H1 (cell line): ENCODE measurements at regions not wholly inside any gene's neighbourhood (a gene's known extent, or its start where the extent isn't known, plus 50 kb on each side); places are given as distances from the start of the nearest gene placed in this dataset.

Experiments used
- CTCF ChIA-PET: fragments of 300-600 bp; sonication (Branson Sonifier 250); formaldehyde crosslinking; loops from one replicate; lab custom pipeline; 2021; ENCODE audit not compliant: partially characterized antibody; lab: Charles Lee
- POLR2A ChIA-PET: fragments of 300-600 bp; sonication (Branson Sonifier 250); formaldehyde crosslinking; loops from one replicate; lab custom pipeline; 2021; ENCODE audit warnings: inconsistent platforms; ENCODE audit not compliant: partially characterized antibody; lab: Charles Lee
- DNase-seq, 2 experiments: peaks; one replicate each; pipeline versions ENCODE4 v3.0.0 to v3.0.0-alpha.2; 2010 to 2022; ENCODE audit warnings: low spot score in 2 of 2, low read depth in 1 of 2, mixed read lengths in 1 of 2
- FAIRE-seq: peaks from 2 replicates; lab custom pipeline; 2011; peaks lifted over from hg19 to GRCh38; lab: Jason Lieb, UNC
- H2AFZ ChIP-seq: 2 replicates; pipeline ENCODE4 v1.8.1; 2012; ENCODE audit warnings: low read length, inconsistent platforms
- H2AK5ac ChIP-seq: 2 replicates; pipeline ENCODE4 v1.6.1; 2013; ENCODE audit warnings: low read depth, low read length
- H2BK120ac ChIP-seq: replicated peaks from 2 replicates; pipeline ENCODE3; 2013; ENCODE audit warnings: low read depth, low read length, inconsistent platforms
- H2BK12ac ChIP-seq: 2 replicates; pipeline ENCODE4 v1.6.1; 2013; ENCODE audit warnings: low read depth, low read length
- H2BK15ac ChIP-seq: 2 replicates; pipeline ENCODE4 v1.6.1; 2013; ENCODE audit warnings: low read length
- H2BK20ac ChIP-seq: 2 replicates; pipeline ENCODE4 v1.6.1; 2013; ENCODE audit warnings: low read length
- H2BK5ac ChIP-seq: 2 replicates; pipeline ENCODE4 v1.6.1; 2013; ENCODE audit warnings: low read depth, low read length
- H3K14ac ChIP-seq: 2 replicates; pipeline ENCODE4 v1.6.1; 2013; ENCODE audit warnings: inconsistent platforms; ENCODE audit not compliant: insufficient read length
- H3K18ac ChIP-seq: 2 replicates; pipeline ENCODE4 v1.6.1; 2013; ENCODE audit warnings: low read length; ENCODE audit errors: extremely low read depth
- H3K23ac ChIP-seq: 2 replicates; pipeline ENCODE4 v1.6.1; 2013; ENCODE audit warnings: inconsistent platforms; ENCODE audit not compliant: insufficient read length
- H3K23me2 ChIP-seq: 2 replicates; pipeline ENCODE4 v1.6.1; 2013; ENCODE audit warnings: low read depth, low read length
- H3K27ac ChIP-seq: 2 replicates; pipeline ENCODE4 v1.6.1; 2011; ENCODE audit warnings: low read depth, low read length, inconsistent platforms
- H3K27me3 ChIP-seq, 4 experiments: replicated peaks in 1 of 4; 1 replicate in 1 of 4; 2 replicates in 3 of 4; pipeline versions ENCODE4 v1.6.1 to v1.8.1; 2011 to 2013; ENCODE audit warnings: low read length in 3 of 4, mild to moderate bottlenecking in 3 of 4, inconsistent platforms in 2 of 4, mixed read lengths in 2 of 4, moderate library complexity in 1 of 4; ENCODE audit not compliant: control insufficient read depth in 3 of 4, insufficient read depth in 3 of 4; ENCODE audit errors: extremely low read depth in 1 of 4
- H3K36me3 ChIP-seq, 4 experiments: 2 replicates each; pipeline versions ENCODE4 v1.6.1 to v1.8.1; 2011 to 2013; ENCODE audit warnings: mild to moderate bottlenecking in 4 of 4, low read length in 3 of 4, moderate library complexity in 2 of 4, control low read depth in 1 of 4, inconsistent platforms in 1 of 4; ENCODE audit not compliant: insufficient read depth in 4 of 4, control insufficient read depth in 2 of 4
- H3K4ac ChIP-seq: replicated peaks from 2 replicates; pipeline ENCODE3; 2013; ENCODE audit warnings: low read length, low read depth, mixed read lengths, inconsistent platforms; ENCODE audit not compliant: insufficient read length
- H3K4me1 ChIP-seq, 4 experiments: replicated peaks in 1 of 4; 1 replicate in 1 of 4; 2 replicates in 3 of 4; pipeline versions ENCODE4 v1.6.1 to v1.8.1; 2011 to 2013; ENCODE audit warnings: low read length in 3 of 4, inconsistent platforms in 2 of 4, mixed read lengths in 1 of 4; ENCODE audit not compliant: insufficient read depth in 4 of 4, control insufficient read depth in 3 of 4
- H3K4me2 ChIP-seq, 2 experiments: 2 replicates each; pipeline versions ENCODE4 v1.6.1 to v1.8.1; 2011 to 2013; ENCODE audit warnings: low read depth in 2 of 2, low read length in 2 of 2, control low read depth in 1 of 2, inconsistent platforms in 1 of 2, mild to moderate bottlenecking in 1 of 2; ENCODE audit not compliant: insufficient read depth in 1 of 2
- H3K4me3 ChIP-seq, 4 experiments: fragments of 200-600, 300-600 bp in 1 of 4; sonication (generic), shearing (Covaris generic), sonication (Bioruptor Twin) in 1 of 4; 2 replicates each; pipeline versions ENCODE4 v1.5.1 to v1.8.1; 2011 to 2016; ENCODE audit warnings: low read length in 4 of 4, low read depth in 3 of 4, control low read depth in 2 of 4, inconsistent platforms in 2 of 4, mild to moderate bottlenecking in 2 of 4, mixed read lengths in 1 of 4, moderate library complexity in 1 of 4; ENCODE audit not compliant: insufficient read depth in 2 of 4; ENCODE audit errors: extremely low read depth in 1 of 4
- H3K56ac ChIP-seq: replicated peaks from 2 replicates; pipeline ENCODE3; 2013; ENCODE audit warnings: low read depth, mild to moderate bottlenecking, mixed read lengths, low read length, inconsistent platforms; ENCODE audit not compliant: insufficient read length
- H3K79me1 ChIP-seq: 2 replicates; pipeline ENCODE4 v1.6.1; 2013; ENCODE audit warnings: low read depth, low read length, control low read depth
- H3K79me2 ChIP-seq, 2 experiments: 2 replicates each; pipeline versions ENCODE4 v1.6.1 to v1.8.1; 2012 to 2013; ENCODE audit warnings: low read length in 2 of 2, mild to moderate bottlenecking in 2 of 2, inconsistent platforms in 1 of 2; ENCODE audit not compliant: insufficient read depth in 2 of 2, control insufficient read depth in 1 of 2
- H3K9ac ChIP-seq, 4 experiments: replicated peaks in 1 of 4; 1 replicate in 1 of 4; 2 replicates in 3 of 4; pipeline versions ENCODE4 v1.6.1 to v1.8.1; 2011 to 2013; ENCODE audit warnings: low read depth in 3 of 4, low read length in 3 of 4, control low read depth in 2 of 4, mild to moderate bottlenecking in 2 of 4, moderate library complexity in 2 of 4, inconsistent platforms in 1 of 4; ENCODE audit errors: extremely low read depth in 1 of 4
- H3K9me3 ChIP-seq, 2 experiments: 2 replicates each; pipeline versions ENCODE4 v1.6.1 to v1.8.1; 2012 to 2013; ENCODE audit warnings: mild to moderate bottlenecking in 2 of 2, moderate library complexity in 2 of 2, control low read depth in 1 of 2, inconsistent platforms in 1 of 2, low read depth in 1 of 2, low read length in 1 of 2, mixed read lengths in 1 of 2; ENCODE audit not compliant: insufficient read depth in 2 of 2
- H4K20me1 ChIP-seq, 2 experiments: replicated peaks in 1 of 2; 2 replicates each; pipeline versions ENCODE3 to v1.8.1; 2011 to 2013; ENCODE audit warnings: inconsistent platforms in 2 of 2, low read length in 2 of 2, mild to moderate bottlenecking in 1 of 2; ENCODE audit not compliant: insufficient read depth in 2 of 2, control insufficient read depth in 1 of 2
- H4K5ac ChIP-seq: 2 replicates; pipeline ENCODE4 v1.6.1; 2013; ENCODE audit warnings: low read length, low read depth, mixed read lengths, inconsistent platforms; ENCODE audit not compliant: insufficient read length
- H4K8ac ChIP-seq: 2 replicates; pipeline ENCODE4 v1.8.0; 2013; ENCODE audit warnings: mild to moderate bottlenecking, moderate library complexity, low read length, inconsistent platforms; ENCODE audit not compliant: insufficient read depth; ENCODE audit errors: extremely low read depth
- H4K91ac ChIP-seq: replicated peaks from 2 replicates; pipeline ENCODE3; 2013; ENCODE audit warnings: low read length, mixed read lengths, inconsistent platforms; ENCODE audit not compliant: insufficient read length
- ASH2L ChIP-seq: fragments of 200-600, 300-600 bp; sonication (generic); IDR thresholded peaks from one replicate; pipeline ENCODE4 v1.7.1; 2017; ENCODE audit warnings: low read length
- CHD2 ChIP-seq: IDR thresholded peaks from 2 replicates; pipeline ENCODE4 v1.6.1; 2012; ENCODE audit warnings: low read length, improper control_type of control experiment
- CTCF ChIP-seq, 3 experiments: IDR thresholded peaks; 1 replicate in 2 of 3; 2 replicates in 1 of 3; pipeline versions ENCODE4 v1.5.1 to v1.6.1; 2011; ENCODE audit warnings: low read length in 3 of 3, mild to moderate bottlenecking in 3 of 3, inconsistent platforms in 2 of 3, low read depth in 1 of 3, moderate library complexity in 1 of 3; ENCODE audit not compliant: insufficient read depth in 1 of 3; ENCODE audit errors: control extremely low read depth in 1 of 3
- E2F6 ChIP-seq: IDR thresholded peaks from 2 replicates; pipeline ENCODE4 v1.6.1; 2012; ENCODE audit warnings: inconsistent platforms
- FOSL1 ChIP-seq: IDR thresholded peaks from 2 replicates; pipeline ENCODE4 v1.6.1; 2011; ENCODE audit warnings: mild to moderate bottlenecking, low read depth, low read length, moderate library complexity; ENCODE audit not compliant: insufficient read depth
- RAD21 ChIP-seq, 2 experiments: IDR thresholded peaks in 1 of 2; conservative IDR thresholded peaks in 1 of 2; 2 replicates each; pipeline ENCODE4 v1.6.1; 2011; ENCODE audit warnings: low read depth in 2 of 2, low read length in 2 of 2, improper control_type of control experiment in 1 of 2, inconsistent platforms in 1 of 2, mild to moderate bottlenecking in 1 of 2, moderate library complexity in 1 of 2
- TCF12 ChIP-seq: IDR thresholded peaks from 2 replicates; pipeline ENCODE4 v1.6.1; 2011; ENCODE audit warnings: low read depth, mild to moderate bottlenecking, low read length
- ZNF274 ChIP-seq: IDR thresholded peaks from 2 replicates; pipeline ENCODE4 v1.7.0; 2012; ENCODE audit warnings: low read length, borderline replicate concordance; ENCODE audit errors: extremely low read depth
- WGBS, 2 experiments: shearing (Covaris generic) in 1 of 2; methylation state at CpG; one replicate each; pipeline versions ENCODE4 v1.1.6 to v1.1.7; 2013 to 2015; ENCODE audit warnings: low lambda C conversion rate in 2 of 2, mixed read lengths in 2 of 2, inconsistent platforms in 1 of 2, low coverage in 1 of 2, missing lambda C conversion rate in 1 of 2; ENCODE audit not compliant: insufficient replicate concordance in 2 of 2, insufficient coverage in 1 of 2, insufficient read length in 1 of 2; ENCODE audit errors: extremely low coverage in 1 of 2, missing lambda C conversion rate in 1 of 2; 5-methylcytosine and 5-hydroxymethylcytosine counted together

GRCh38 chr14:55851301-55851700 is 266.9 kb upstream of the PELI2 start:
- WGBS, 2 experiments = 92% methylated on average over 2 of the region's 2 CpGs; no CpG with 5 or more reads in 1 of the 2 experiments
- H3K79me1 ChIP-seq = no peaks in the 10 kb centered on the region
- no peak overlapping the region for H3K14ac ChIP-seq
- H2AK5ac ChIP-seq = no peak overlapping the region
- H3K18ac ChIP-seq = no peak overlapping the region
- ChIA-PET POLR2A (no interaction called here), CTCF (interaction anchor here (0.5 to 1.0 kb wide), 3 partner anchors 9 to 323 kb away, joined by 3 to 4 read pairs (median 4); no protein-coding TSS in a partner anchor)
- H3K4me3 ChIP-seq = no peak overlapping the region
- no peaks in the 10 kb centered on the region for H4K20me1 ChIP-seq
- H2BK12ac ChIP-seq = no peak overlapping the region
- no peaks in the 10 kb centered on the region for H3K9me3 ChIP-seq
- H3K23me2 ChIP-seq = no peaks in the 10 kb centered on the region; the same call in 1 of the 2 replicates
- H3K4me2 ChIP-seq = no peak overlapping the region
- FAIRE-seq = no peak
- no peaks in the 10 kb centered on the region for H3K4me1 ChIP-seq
- H2BK5ac ChIP-seq = no peak overlapping the region
- no peak overlapping the region for H3K9ac ChIP-seq
- no peak for DNase-seq
- H3K4ac ChIP-seq = no peak overlapping the region
- H3K36me3 ChIP-seq = no peaks in the 10 kb centered on the region; a peak in 1 of 8 replicates
- no peak overlapping the region for H4K91ac ChIP-seq
- H2BK20ac ChIP-seq = no peak overlapping the region
- H3K27me3 ChIP-seq = no peaks in the 10 kb centered on the region
- H3K79me2 ChIP-seq = no peaks in the 10 kb centered on the region
- H3K56ac ChIP-seq = no peak overlapping the region
- H2BK15ac ChIP-seq = no peak overlapping the region
- H4K5ac ChIP-seq = no peak overlapping the region
- H3K23ac ChIP-seq = no peak overlapping the region
- no peak overlapping the region for H2BK120ac ChIP-seq
- no peak overlapping the region for H2AFZ ChIP-seq
- H3K27ac ChIP-seq = no peak overlapping the region
- no peak overlapping the region for H4K8ac ChIP-seq
- TF ChIP-seq E2F6 = no peak
- no peak for TF ChIP-seq FOSL1
- TF ChIP-seq CTCF (IDR thresholded peaks at IDR 0.05; ENCODE audit: control extremely low read depth in 1 of 3, insufficient read depth in 1 of 3, low read depth in 1 of 3, low read length in 3 of 3) = no peak
- TF ChIP-seq TCF12 = no peak
- TF ChIP-seq ASH2L = no peak
- no peak for TF ChIP-seq ZNF274
- TF ChIP-seq CHD2 = no peak
- TF ChIP-seq RAD21 (IDR thresholded peaks at IDR 0.05 in 1 of 2, conservative IDR thresholded peaks at IDR 0.05 in 1 of 2; ENCODE audit: low read depth in 2 of 2, low read length in 2 of 2) = no peak
